HepG2 (cell line): ENCODE measurements at regions not wholly inside any gene's neighbourhood (a gene's known extent, or its start where the extent isn't known, plus 50 kb on each side); places are given as distances from the start of the nearest gene placed in this dataset.
A peak's percentile ranks its signal among the peaks of the same experiment; 100 is the strongest.

Experiments used
- ATAC-seq: fragments of 200-7000 bp; cut with Tn5 transposase; 3 replicates; pipeline ENCODE4 v1.9.1; 2020; ENCODE audit warnings: mild to moderate bottlenecking, moderate library complexity
- BruUV-seq: library from RNA; stranded (reverse); fragments of 400-500 nt; replicated peaks from 2 replicates; lab custom pipeline; 2021; lab: Mats Ljungman, UMichigan
- CTCF ChIA-PET: fragments of 300-600 bp; formaldehyde crosslinking; extraction: SDS; loops from one replicate; lab custom pipeline; 2021; ENCODE audit warnings: low total read pairs, inconsistent platforms, low intra/inter-chr PET ratio; lab: Yijun Ruan, JAX
- POLR2A ChIA-PET: fragments of 350-600 bp; sonication (Branson Sonifier 250); formaldehyde crosslinking; loops from one replicate; lab custom pipeline; 2020; ENCODE audit warnings: antibody characterized with exemption, inconsistent platforms; lab: Yijun Ruan, JAX
- DNase-seq: peaks from one replicate; pipeline ENCODE4 v3.0.0-alpha.2; 2015; ENCODE audit warnings: low spot score
- FAIRE-seq: peaks from 3 replicates; lab custom pipeline; 2011; peaks lifted over from hg19 to GRCh38; lab: Jason Lieb, UNC
- H2AFZ ChIP-seq: one replicate; pipeline ENCODE4 v1.6.1; 2011; ENCODE audit warnings: low read length, inconsistent platforms
- H3K27ac ChIP-seq: fragments of 300-600 bp; 3 replicates; pipeline ENCODE4 v1.8.0; 2011; ENCODE audit warnings: mixed run types, mild to moderate bottlenecking, mixed read lengths, low read length, inconsistent platforms; ENCODE audit not compliant: insufficient read depth; ENCODE audit errors: extremely low read length
- H3K27me3 ChIP-seq, 2 experiments: fragments of 200-600 bp in 1 of 2; 2 replicates in 1 of 2; 3 replicates in 1 of 2; pipeline versions ENCODE4 v1.6.0 to v1.8.0; 2011; ENCODE audit warnings: low read length in 2 of 2, mild to moderate bottlenecking in 2 of 2, moderate library complexity in 2 of 2, inconsistent platforms in 1 of 2; ENCODE audit not compliant: insufficient read depth in 2 of 2, control insufficient read depth in 1 of 2
- H3K36me3 ChIP-seq, 2 experiments: fragments of 200-600 bp in 1 of 2; replicated peaks in 1 of 2; 2 replicates in 1 of 2; 3 replicates in 1 of 2; pipeline versions ENCODE4 v1.5.1 to v1.8.0; 2011; ENCODE audit warnings: low read length in 2 of 2, inconsistent platforms in 1 of 2; ENCODE audit not compliant: insufficient read depth in 2 of 2, control insufficient read depth in 1 of 2
- H3K4me1 ChIP-seq: 2 replicates; pipeline ENCODE4 v1.5.1; 2012; ENCODE audit warnings: low read length, inconsistent platforms; ENCODE audit not compliant: insufficient read depth
- H3K4me2 ChIP-seq: 2 replicates; pipeline ENCODE4 v1.6.0; 2011; ENCODE audit warnings: low read depth, low read length, inconsistent platforms
- H3K4me3 ChIP-seq, 3 experiments: fragments of 200-600 bp in 1 of 3; sonication (generic), shearing (Covaris generic) in 1 of 3; replicated peaks in 1 of 3; 2 replicates each; pipeline ENCODE4 v1.5.1; 2011 to 2016; ENCODE audit warnings: low read length in 3 of 3, inconsistent platforms in 2 of 3, low read depth in 2 of 3, mild to moderate bottlenecking in 2 of 3, control low read depth in 1 of 3, mixed read lengths in 1 of 3; ENCODE audit not compliant: insufficient read depth in 1 of 3
- H3K79me2 ChIP-seq: one replicate; pipeline ENCODE4 v1.6.1; 2011; ENCODE audit warnings: low read length, inconsistent platforms; ENCODE audit not compliant: insufficient read depth
- H3K9ac ChIP-seq: 2 replicates; pipeline ENCODE4 v1.6.0; 2011; ENCODE audit warnings: mild to moderate bottlenecking, low read depth, low read length, inconsistent platforms; ENCODE audit not compliant: insufficient read depth
- H3K9me3 ChIP-seq: 2 replicates; pipeline ENCODE4 v1.5.1; 2012; ENCODE audit warnings: mild to moderate bottlenecking, low read length
- H4K20me1 ChIP-seq: 2 replicates; pipeline ENCODE4 v1.6.0; 2011; ENCODE audit warnings: inconsistent platforms, mild to moderate bottlenecking, low read length, moderate library complexity; ENCODE audit not compliant: insufficient read depth
- ELF3 ChIP-seq: IDR thresholded peaks from 2 replicates; pipeline ENCODE4 v1.6.1; 2016; ENCODE audit warnings: missing genetic modification reagents, missing compliant biosample characterization
- MIXL1 ChIP-seq: IDR thresholded peaks from 2 replicates; pipeline ENCODE4 v1.6.1; 2016
- NCOA1 ChIP-seq: sonication (generic); formaldehyde crosslinking; IDR thresholded peaks from 2 replicates; pipeline ENCODE4 v1.9.0; 2021; ENCODE audit warnings: missing genetic modification reagents
- TARDBP ChIP-seq: sonication (generic); formaldehyde crosslinking; IDR thresholded peaks from 2 replicates; pipeline ENCODE4 v1.8.0; 2022; ENCODE audit warnings: mild to moderate bottlenecking, missing genetic modification reagents
- XRCC5 ChIP-seq: fragments of 200-400 bp; formaldehyde crosslinking; optimal IDR thresholded peaks from 2 replicates; pipeline ENCODE3; 2017; ENCODE audit warnings: mild to moderate bottlenecking, low read length
- ZNF281 ChIP-seq: sonication (generic); formaldehyde crosslinking; IDR thresholded peaks from 2 replicates; pipeline ENCODE4 v1.4.0; 2020; ENCODE audit warnings: missing genetic modification reagents, borderline replicate concordance
- ZNF543 ChIP-seq: sonication (generic); formaldehyde crosslinking; IDR thresholded peaks from 2 replicates; pipeline ENCODE4 v1.4.0; 2020; ENCODE audit warnings: mild to moderate bottlenecking, missing genetic modification reagents
- WGBS: methylation state at CpG from one replicate; pipeline ENCODE4 v1.1.6; 2017; ENCODE audit warnings: low lambda C conversion rate; 5-methylcytosine and 5-hydroxymethylcytosine counted together
- in situ Hi-C: cut with HindIII; loops from 2 replicates; pipeline ENCODE4 v1.10.0; 2017; ENCODE audit warnings: low pct_unique_long_range_greater_than_20kb; ENCODE audit not compliant: extremely low pct_ligation_motif_present
- intact Hi-C: fragments of 100-400 bp; cut with micrococcal nuclease; formaldehyde crosslinking; loops from one replicate; pipeline ENCODE4 v1.10.0; 2022; ENCODE audit not compliant: unreplicated experiment
- TF ChIP-seq, protein P1 (sequence below), 2 experiments: sonication (generic) in 1 of 2; formaldehyde crosslinking in 1 of 2; IDR thresholded peaks; 2 replicates each; pipeline versions ENCODE4 v1.4.0 to v1.6.1; 2016 to 2020; ENCODE audit warnings: borderline replicate concordance in 1 of 2, low read depth in 1 of 2, mild to moderate bottlenecking in 1 of 2, missing genetic modification reagents in 1 of 2

DNA sequence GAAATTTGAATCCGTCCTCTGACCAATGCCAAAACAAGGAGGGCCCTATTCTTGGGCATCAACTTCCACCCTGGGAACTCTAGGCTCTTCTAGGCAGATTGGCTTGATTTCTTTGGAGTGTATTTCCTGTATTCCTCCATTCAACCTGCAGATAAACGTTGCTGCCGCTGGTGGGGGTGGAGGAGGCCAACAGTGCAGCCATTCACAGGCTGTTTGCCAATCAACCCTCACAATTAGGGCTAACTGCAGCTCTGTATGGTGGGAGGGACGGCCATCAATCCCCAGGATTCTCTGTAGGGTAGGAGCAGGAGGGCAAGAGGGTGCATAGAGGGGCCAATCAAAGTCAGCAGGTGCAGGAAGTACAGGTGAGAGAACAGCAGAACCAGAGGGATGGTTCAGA is 273.1 kb upstream of the PROX1 start:
- no TSS peak for BruUV-seq
- H3K36me3 ChIP-seq = no peaks in the 10 kb centered on the region
- DNase-seq (peak; percentile 45), FAIRE-seq (no peak), ATAC-seq (peak; percentile 84)
- POLR2A ChIA-PET = no interaction called here
- no peak overlapping the region for H3K9ac ChIP-seq
- no peak overlapping the region for H3K27ac ChIP-seq
- in situ Hi-C loops = no loop called here
- H3K9me3 ChIP-seq = peaks cover 6% of the 10 kb centered on the region
- H3K79me2 ChIP-seq = no peaks in the 10 kb centered on the region
- CTCF ChIA-PET = no interaction called here
- no peak overlapping the region; the same call in 1 of the 2 replicates for H3K4me2 ChIP-seq
- H3K4me3 ChIP-seq = no peak overlapping the region; a peak in 1 of 6 replicates
- 35% methylated on average over 4 of the region's 4 CpGs for WGBS
- intact Hi-C loops = no loop called here
- H2AFZ ChIP-seq = peak overlapping the region; percentile 43
- H3K27me3 ChIP-seq = no peaks in the 10 kb centered on the region
- TF ChIP-seq ELF3 (0 out of 2 replicates have a peak, but pooled peaks have one; percentile 16), MIXL1 (0 out of 2 replicates have a peak, but pooled peaks have one; percentile 39), ZNF543 (CRISPR knock-in tag) (0 out of 2 replicates have a peak, but pooled peaks have one; percentile 28), NCOA1 (no peak), ZNF281 (CRISPR knock-in tag) (peak; percentile 57; the same call in 1 of the 2 replicates), TARDBP (CRISPR knock-in tag) (no peak), XRCC5 (peak; percentile 58)
- TF ChIP-seq, protein P1, sequence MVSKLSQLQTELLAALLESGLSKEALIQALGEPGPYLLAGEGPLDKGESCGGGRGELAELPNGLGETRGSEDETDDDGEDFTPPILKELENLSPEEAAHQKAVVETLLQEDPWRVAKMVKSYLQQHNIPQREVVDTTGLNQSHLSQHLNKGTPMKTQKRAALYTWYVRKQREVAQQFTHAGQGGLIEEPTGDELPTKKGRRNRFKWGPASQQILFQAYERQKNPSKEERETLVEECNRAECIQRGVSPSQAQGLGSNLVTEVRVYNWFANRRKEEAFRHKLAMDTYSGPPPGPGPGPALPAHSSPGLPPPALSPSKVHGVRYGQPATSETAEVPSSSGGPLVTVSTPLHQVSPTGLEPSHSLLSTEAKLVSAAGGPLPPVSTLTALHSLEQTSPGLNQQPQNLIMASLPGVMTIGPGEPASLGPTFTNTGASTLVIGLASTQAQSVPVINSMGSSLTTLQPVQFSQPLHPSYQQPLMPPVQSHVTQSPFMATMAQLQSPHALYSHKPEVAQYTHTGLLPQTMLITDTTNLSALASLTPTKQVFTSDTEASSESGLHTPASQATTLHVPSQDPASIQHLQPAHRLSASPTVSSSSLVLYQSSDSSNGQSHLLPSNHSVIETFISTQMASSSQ (IDR thresholded peaks at IDR 0.05; ENCODE audit: low read depth) = no peak
- TF ChIP-seq, protein P1 (CRISPR knock-in tag; IDR thresholded peaks at IDR 0.05; ENCODE audit: borderline replicate concordance) = peak; percentile 22; the same call in 1 of the 2 replicates
- TF ChIP-seq, all 625 proteins: peak for 6
- H3K4me1 ChIP-seq = peaks cover 26% of the 10 kb centered on the region
- no peaks in the 10 kb centered on the region for H4K20me1 ChIP-seq
